ENCODE measurements at regions not wholly inside any gene's neighbourhood (a gene's known extent, or its start where the extent isn't known, plus 50 kb on each side); places are given as distances from the start of the nearest gene placed in this dataset.

GRCh38 chr15:92719021-92719420 lies 63.4 kb upstream of the FAM174B start:
- TF ChIP-seq ELF4 (CRISPR knock-in tag; IDR thresholded peaks at IDR 0.05; ENCODE audit: borderline replicate concordance) (no peak), CTCF (CRISPR knock-in tag; IDR thresholded peaks at IDR 0.05) (no peak)
